ENCODE measurements at regions not wholly inside any gene's neighbourhood (a gene's known extent, or its start where the extent isn't known, plus 50 kb on each side); places are given as distances from the start of the nearest gene placed in this dataset.

GRCh38 chr1:178020968-178021640, 51.2 kb upstream of the SEC16B start:
- DNase-seq = no peak
- Mint-ChIP-seq H3K4me3 (no peak overlapping the region), H3K36me3 (ENCODE audit: low read depth) (no peaks in the 10 kb centered on the region), H3K27ac (no peak overlapping the region), H3K9me3 (peaks cover 6% of the 10 kb centered on the region), H3K27me3 (peaks cover 14% of the 10 kb centered on the region), H3K4me1 (no peaks in the 10 kb centered on the region)
- intact Hi-C loops (cut with micrococcal nuclease) = no loop called here
- CTCF ChIA-PET = no interaction called here
- ATAC-seq (ENCODE audit: low read depth) = no peak
- no peak for TF ChIP-seq CTCF (IDR thresholded peaks at IDR 0.05)
- POLR2A ChIA-PET = no interaction called here

DNA sequence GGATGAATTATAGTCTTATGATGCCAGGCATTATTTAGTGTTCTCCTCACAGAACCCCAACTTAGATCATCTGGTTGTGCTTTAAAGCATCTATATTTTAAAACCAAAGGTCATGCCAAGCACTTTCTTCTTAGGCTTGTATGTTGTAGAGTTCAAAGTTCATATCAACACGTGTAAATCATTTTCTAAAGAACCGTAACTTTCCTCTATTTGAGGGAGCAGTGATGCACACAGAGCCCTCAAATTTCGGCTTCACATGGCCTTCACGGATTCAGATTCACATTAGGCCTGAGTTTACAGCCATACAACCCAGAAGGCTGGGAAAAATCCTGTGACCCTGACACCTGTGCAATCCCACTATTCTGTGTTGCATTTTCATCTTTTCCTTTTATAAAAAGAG, 52.1 kb upstream of the SEC16B start:
- Mint-ChIP-seq H3K27ac (no peak overlapping the region), H3K27me3 (peaks cover 14% of the 10 kb centered on the region), H3K36me3 (ENCODE audit: low read depth) (no peaks in the 10 kb centered on the region), H3K9me3 (peaks cover 6% of the 10 kb centered on the region), H3K4me3 (no peak overlapping the region), H3K4me1 (no peaks in the 10 kb centered on the region)
- CTCF ChIA-PET = no interaction called here
- intact Hi-C loops (cut with micrococcal nuclease) = no loop called here
- no peak for ATAC-seq (ENCODE audit: low read depth)
- TF ChIP-seq CTCF (IDR thresholded peaks at IDR 0.05) = no peak
- DNase-seq = no peak
- POLR2A ChIA-PET = no interaction called here

GRCh38 chr1:178023181-178023618, 53.3 kb upstream of the SEC16B start:
- intact Hi-C loops (cut with micrococcal nuclease) = no loop called here
- Mint-ChIP-seq H3K27ac (no peak overlapping the region), H3K36me3 (ENCODE audit: low read depth) (no peaks in the 10 kb centered on the region), H3K9me3 (no peaks in the 10 kb centered on the region), H3K4me3 (no peak overlapping the region), H3K4me1 (no peaks in the 10 kb centered on the region), H3K27me3 (peaks cover 7% of the 10 kb centered on the region)
- DNase-seq = no peak
- CTCF ChIA-PET = no interaction called here
- TF ChIP-seq CTCF (IDR thresholded peaks at IDR 0.05) = no peak
- POLR2A ChIA-PET = no interaction called here
- no peak for ATAC-seq (ENCODE audit: low read depth)

DNA sequence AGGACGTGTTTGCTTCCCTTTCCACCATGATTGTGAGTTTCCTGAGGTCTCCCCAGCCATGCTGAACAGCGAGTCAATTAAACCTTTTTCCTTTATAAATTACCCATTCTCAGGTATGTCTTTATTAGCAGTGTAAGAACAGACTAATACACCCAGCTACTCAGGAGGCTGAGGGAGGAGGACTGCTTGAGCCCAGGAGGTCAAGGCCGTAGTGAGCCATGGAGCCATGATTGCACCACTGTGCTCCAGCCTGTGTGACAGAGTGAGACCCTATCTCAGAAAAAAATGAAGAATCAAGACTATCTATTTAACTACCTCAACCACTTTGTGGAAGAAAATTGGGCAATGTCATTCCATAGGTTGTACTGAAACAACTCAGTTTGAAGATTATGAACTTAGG, 54.6 kb upstream of the SEC16B start:
- intact Hi-C loops (cut with micrococcal nuclease) = no loop called here
- ChIA-PET POLR2A (no interaction called here), CTCF (no interaction called here)
- DNase-seq = no peak
- Mint-ChIP-seq H3K27me3 (peaks cover 7% of the 10 kb centered on the region), H3K36me3 (ENCODE audit: low read depth) (no peaks in the 10 kb centered on the region), H3K9me3 (no peaks in the 10 kb centered on the region), H3K27ac (no peak overlapping the region), H3K4me1 (no peaks in the 10 kb centered on the region), H3K4me3 (no peak overlapping the region)
- no peak for ATAC-seq (ENCODE audit: low read depth)
- no peak for TF ChIP-seq CTCF (IDR thresholded peaks at IDR 0.05)

GRCh38 chr1:178025613-178026356, 55.9 kb upstream of the SEC16B start:
- ChIA-PET POLR2A (no interaction called here), CTCF (no interaction called here)
- Mint-ChIP-seq H3K4me1 (no peaks in the 10 kb centered on the region), H3K36me3 (ENCODE audit: low read depth) (no peaks in the 10 kb centered on the region), H3K4me3 (no peak overlapping the region), H3K27ac (no peak overlapping the region), H3K9me3 (no peaks in the 10 kb centered on the region), H3K27me3 (peaks cover 5% of the 10 kb centered on the region)
- no peak for TF ChIP-seq CTCF (IDR thresholded peaks at IDR 0.05)
- ATAC-seq (ENCODE audit: low read depth) (no peak), DNase-seq (no peak)
- intact Hi-C loops (cut with micrococcal nuclease) = no loop called here

Measured in activated B cell treated with CpG ODN at 0.5 μM for 24 hours (primary cell).